NCI-H69 (cell line): ENCODE measurements at regions not wholly inside any gene's neighbourhood (a gene's known extent, or its start where the extent isn't known, plus 50 kb on each side); places are given as distances from the start of the nearest gene placed in this dataset.

Experiments
- DNase-seq: peaks from one replicate; lab custom pipeline; 2025; lab: John Stamatoyannopoulos, UW

DNA sequence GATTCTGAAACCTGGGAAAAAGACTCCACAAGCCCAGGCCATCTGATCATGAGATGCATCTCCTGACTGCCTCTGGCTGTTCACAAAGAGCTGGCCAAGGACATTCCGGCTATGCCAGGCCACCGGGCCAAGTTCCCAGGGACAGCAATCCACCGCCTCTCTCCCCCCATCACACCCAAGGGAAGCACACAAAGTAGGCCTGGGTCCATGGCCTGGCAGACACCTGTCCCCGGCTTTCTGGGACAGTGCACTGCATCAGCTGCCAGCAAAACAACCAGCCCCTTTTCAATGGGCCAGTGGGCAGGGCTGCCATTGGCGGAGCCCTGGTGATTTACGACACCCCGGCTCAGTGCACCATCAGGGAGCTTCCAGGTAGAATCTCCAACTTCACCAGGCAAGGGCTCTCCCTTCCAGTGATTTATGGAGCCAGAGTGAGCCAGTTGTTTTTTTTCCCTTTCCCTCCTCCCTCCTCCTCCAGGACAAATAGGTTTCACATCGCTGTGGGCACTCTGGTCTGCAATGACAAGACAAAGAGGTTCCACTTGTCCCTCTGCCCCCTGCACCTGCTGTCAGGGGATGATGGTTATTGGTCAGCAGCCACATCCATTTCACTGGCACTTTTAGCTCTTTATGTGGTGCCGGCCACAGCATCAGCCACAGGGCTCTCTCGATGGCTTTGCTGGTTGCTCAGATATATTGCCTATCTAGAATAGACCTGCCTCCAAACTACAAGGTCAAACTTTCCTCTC lies 149.6 kb downstream of the SLC38A6 start:
- DNase-seq = peak; percentile 62

DNA sequence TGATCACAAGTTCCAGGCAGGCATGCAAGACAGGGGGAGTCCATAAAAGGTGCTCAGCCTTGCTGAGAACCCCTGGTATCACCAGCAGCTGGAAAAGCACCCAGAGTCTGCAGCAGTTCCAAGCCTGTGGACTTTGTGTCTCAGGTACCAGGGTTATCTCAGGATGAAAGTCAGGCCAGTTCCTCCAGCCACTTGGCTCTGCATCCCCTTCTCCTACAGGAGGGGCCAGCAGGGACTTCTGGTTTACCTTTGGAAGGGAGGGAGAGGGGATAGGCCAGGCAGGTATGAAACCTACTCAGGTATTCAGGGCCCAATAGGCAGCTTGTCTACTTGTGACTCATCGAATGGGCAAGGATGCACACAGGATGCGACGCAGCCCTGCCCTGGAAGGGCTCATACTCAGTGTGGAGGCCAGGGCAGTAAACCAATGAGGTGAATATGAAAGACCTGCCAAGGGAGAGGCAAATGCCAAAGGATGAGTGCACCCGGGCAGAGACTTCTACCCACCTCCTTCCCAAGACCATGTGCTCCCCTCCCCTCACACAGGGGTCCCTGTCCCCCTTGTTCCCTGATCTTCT lies 148.2 kb downstream of the SLC38A6 start:
- peak; percentile 26 for DNase-seq

DNA sequence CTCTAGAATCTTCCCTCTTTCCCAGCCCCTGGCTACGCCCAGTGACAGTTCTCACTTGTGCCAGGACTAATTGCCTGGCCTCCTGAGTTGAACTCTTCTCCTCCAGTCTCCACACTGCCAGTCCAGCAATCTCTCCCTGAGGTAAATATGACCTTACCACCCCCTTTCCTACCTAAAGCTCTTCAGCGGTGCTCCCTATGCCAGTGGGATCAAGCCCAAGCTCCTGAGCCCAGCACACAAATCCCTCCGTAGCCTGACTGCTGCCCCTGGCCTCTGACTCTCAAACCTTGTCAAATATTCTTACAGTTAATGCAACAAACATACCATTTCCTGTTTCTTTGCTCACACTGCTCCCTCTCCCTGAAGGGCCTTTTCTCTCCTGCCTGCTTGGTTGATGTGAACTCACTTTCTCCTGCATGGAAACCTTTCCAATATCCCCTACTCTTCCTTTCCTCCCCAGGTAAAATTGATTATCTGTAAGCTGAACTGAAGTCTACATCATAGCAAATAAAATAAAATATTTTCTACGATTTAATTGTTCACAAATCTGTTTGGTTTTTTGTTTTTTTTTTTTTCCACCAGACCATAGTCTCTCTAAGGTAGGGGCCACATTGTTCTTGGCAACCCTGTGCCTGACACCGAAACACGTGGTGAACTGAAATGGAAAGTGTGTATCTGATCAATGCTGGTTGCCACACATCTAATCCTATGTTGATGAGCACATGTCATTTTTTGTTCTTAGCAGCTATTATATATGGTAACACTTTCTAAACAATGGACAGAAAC lies 147.5 kb downstream of the SLC38A6 start:
- DNase-seq = peak; percentile 32

DNA sequence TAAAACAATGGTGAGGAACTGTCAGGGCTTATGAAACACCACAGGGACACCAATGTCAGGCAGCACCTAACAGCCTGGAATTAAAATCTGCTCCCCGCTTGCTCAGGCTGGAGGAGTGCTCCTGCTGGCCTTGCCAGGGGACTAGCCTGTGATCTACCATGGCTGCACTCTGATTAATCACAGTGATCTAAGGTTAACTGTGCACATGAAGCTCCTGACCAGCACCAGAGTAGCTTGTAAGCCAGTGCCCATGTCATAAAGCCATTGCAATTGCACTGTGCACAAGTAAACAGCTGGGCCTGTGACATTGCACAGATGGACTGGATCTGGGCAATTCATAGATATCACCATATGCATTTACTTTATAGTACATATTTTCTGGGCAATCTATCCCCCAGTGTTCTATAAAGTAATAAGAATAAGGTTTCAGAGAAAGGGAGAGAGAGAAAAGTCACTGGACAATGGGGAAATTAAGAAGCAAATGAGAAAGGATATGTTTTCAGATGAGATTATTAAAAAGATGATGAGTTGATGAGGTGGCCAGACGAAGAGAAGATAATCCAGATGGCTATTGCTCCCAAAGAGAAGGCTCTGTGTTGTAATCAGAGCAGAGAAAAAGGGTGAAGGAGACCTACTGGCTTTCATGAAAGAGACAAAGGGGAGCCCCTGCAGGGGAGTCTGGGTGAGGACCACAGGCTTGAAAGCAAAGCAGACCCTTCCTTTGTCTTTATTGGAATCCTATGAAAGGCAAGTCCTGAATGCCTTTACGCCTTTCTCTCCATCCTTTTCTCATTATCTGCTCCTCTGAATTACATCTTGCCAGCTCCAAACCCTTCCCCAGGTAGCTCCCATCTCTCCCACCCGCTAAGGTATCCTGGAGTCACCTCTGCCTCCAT lies 145.8 kb downstream of the SLC38A6 start:
- DNase-seq = peak; percentile 35

DNA sequence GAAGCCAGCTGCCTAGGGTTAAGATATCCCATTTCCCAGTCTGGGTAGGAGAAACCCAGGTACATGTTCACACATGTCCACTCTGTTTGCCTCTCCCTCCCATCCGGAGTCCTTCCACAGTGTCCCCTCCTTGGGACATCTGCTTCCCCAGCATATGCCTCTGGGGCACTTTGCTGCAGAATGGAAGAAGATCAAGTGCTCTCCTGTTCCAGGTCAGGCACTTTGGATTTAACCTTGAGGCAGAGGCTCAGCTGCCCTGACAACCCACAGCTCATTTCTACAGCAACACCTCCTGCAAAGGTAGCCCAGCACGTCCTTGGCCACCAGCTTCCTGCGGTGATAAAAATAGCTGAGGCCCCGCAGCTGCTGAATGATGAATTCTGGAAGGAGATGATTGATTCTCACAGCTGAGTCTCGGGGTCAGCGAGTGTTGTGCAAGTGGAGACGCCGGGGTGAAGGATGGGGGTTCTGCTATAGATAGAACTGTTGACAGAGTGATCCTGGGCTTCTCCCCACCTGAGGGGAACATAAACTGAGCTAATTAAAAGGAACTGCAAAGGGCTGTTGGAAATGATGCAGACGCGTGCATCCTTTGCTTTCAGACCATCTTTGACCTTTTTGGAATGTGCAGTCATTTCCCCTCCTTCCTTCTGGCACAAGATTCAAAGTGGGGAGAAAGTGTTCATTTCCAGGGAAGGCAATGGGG lies 145.0 kb downstream of the SLC38A6 start:
- peak; percentile 98 for DNase-seq

DNA sequence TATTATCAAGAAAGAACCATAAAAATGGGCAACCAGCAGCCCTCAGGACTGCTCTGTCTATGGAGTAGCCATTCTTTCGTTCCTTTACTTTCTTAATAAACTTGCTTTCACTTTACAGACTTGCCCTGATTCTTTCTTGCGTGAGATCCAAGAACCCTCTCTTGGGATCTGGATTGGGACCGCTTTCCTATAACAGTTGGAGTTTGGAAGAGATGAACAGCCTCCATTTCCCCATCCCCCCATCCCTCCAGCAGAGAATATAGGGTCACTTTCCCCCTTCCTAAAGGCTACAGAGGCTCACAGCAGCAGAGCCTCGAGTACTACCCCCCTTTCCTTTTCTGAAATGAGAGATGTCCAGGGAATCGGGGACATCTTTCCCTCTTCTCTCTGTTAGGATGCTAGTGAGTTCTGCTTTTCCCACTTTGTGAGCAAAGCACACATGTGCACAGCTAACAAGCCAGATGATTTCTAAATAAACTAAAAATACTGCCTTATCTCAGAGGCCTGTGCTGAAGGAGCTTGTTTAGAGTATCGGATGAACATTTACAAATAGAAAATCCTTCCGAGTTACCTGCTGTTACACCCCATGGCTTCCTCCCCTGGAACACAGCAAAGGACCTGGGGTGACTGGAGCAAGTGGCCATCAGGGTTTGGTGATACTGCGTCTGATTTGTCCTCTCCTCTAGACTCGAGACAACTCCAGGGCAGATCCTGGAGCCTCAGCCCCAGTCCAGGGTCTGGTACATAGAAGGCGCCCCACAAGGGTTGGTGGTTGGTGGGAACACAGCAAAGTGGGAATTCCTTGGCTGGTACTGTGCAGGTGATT lies 144.2 kb downstream of the SLC38A6 start:
- no peak for DNase-seq

DNA sequence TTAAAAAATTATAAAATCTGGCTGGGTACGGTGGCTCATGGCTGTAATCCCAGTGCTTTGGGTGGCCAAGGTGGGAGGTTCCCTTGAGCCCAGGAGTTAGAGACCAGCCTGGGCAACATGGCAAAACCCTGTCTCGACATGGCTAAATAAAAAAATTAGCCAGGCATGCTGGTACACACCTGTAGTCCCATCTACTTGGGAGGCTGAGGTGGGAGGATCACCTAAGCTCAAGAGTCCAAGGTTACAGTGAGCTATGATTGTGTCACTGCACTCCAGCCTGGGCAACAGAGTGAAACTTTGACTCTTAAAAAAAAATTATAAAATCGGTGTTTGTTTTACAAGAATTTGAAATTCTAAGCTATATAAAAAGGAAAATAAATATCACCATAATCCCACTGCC lies 141.8 kb downstream of the SLC38A6 start:
- DNase-seq = no peak

DNA sequence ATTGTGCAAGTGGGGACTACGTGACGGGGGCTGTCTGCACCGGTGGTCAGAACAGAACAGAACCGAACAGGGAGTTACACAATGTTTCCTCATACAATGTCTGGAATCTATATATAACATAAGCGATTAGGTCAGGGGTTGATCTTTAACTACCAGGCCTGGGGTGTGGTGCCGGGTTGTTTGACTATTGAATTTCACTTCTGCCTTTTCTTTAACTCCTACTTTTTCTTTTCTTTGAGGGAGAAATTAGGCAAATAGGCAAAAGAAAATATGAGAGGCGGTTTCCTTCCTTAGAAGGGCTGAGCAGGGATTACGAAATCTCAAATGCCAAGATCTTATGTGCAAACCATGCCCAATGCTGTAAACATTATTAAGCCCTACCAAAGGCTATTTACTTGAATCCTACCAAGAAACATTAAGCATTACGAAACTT lies 140.3 kb downstream of the SLC38A6 start:
- DNase-seq = no peak

DNA sequence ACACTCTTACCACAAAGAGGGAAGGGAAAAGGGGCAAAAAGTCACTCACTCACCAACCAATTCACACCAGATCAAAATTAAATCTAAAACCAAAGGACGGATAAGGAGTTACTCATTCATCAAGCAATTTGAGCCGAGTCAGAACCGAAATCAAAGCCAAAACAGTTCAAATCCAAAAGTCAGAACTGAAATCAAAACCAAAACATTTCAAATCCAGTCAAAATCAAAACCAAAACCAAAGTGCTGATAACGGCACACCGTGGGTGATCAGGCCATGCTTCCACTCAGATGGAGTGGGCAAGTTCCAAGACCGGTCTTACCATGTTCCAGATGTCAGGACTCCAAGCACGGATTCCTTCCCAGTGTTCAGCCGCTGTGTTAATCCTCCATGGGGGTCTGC lies 139.5 kb downstream of the SLC38A6 start:
- no peak for DNase-seq

DNA sequence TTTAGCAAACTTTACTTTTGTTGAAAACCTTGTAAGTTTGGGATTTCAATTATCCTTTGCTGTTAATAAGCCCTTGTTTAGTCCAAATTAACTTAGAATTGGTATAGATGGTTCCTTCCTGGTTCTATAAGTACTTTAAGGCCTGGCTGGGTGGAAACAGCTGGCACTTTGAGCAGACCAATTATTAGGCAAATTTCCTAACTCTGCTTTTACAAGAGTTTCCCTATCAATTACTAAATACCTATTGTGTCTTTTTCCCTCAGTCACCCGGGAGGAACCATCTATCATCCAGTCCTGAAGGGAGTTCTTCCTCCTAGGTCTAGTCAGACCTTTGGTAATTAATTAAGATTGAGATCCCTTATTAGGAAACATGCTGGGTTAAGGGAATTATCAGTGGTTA lies 138.0 kb downstream of the SLC38A6 start:
- DNase-seq = no peak

DNA sequence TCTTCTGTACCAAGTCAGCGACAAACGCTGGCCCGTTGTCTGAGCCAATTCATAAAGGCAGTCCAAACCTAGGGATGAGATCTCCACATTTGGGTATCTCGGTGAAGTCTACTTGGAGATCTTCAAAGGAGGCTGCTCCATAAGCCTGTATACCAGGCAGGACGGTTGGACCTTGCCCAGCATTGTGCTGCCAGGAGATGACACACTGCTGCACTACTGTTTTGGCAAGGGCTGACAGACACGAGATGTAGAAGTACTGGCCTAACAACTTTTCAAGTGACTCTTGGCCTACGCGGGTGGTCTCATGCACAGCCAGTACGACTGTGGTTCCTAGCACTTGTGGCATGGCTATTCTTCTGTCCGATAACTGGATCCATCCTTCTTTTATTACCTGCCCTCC lies 135.3 kb downstream of the SLC38A6 start:
- no peak for DNase-seq

DNA sequence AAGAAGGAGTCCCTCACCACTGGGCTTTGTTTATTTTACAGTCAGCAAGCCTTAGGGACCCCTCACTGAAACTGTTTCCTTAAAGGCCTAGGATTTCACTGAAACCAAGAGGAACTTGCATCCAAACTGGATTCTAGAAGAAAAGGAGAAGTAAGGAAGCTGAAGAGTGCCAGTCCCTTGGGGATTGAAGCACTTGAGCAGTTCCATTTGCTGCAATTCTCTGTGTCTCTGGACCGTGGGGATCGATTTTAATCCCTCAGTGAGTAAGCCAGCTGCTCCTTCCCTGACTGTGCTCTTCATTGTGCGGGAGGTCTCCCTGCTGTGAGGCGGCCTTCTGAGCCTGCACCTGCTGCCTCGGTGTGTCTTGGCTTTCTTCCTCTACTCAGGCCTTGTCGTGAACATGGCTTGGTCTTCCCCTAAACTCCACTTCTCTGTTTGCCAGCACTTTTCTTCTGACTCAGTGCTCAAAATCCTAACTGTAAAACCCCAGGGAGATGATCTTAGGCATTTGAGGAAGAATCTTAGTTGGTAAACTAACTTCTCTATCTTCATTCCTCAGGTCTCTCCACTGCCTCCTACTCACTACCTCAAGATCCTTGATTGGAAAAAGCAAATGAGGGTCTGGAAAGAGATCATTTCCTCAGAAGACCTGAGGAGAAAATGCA lies 132.6 kb downstream of the SLC38A6 start:
- DNase-seq = peak; percentile 44

DNA sequence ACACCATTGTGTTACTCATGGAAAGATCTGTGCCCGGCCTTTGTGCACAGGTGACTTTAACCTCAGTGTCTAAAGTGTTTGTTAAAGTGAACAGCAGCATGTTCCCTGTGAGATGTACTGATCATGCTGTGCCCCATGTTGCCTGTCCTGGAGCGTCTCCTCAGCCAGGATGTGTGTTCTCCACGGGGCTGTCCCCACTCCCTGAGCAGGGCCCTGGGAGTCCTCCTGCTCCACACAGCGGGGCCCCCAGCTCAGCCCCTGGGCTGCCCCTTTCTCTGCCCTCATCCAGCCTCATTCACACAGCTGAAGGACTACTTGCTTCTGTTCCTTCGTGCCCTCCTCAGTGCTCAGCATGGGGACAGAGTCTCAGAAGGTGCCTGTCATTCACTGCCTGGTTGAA lies 131.5 kb downstream of the SLC38A6 start:
- no peak for DNase-seq

DNA sequence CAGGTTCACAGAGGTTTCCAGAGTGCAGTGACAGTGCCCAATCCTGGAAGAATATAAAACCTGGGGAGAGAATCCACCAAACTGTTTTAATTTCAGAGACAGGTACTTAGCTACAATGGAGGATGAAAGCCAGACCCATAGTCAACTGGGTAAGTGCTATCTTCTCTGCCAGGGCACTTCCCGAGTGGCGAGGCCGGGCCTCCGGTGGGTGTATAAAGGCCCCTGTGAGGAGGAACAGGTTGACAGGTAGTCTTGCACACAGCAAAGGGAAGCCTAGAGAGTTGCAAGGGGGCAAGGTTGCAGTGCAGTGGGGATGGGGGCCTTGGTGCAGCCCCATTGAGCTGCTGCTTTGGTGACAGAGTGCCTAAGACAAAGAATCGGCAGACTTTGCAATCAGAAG lies 130.7 kb downstream of the SLC38A6 start:
- no peak for DNase-seq

DNA sequence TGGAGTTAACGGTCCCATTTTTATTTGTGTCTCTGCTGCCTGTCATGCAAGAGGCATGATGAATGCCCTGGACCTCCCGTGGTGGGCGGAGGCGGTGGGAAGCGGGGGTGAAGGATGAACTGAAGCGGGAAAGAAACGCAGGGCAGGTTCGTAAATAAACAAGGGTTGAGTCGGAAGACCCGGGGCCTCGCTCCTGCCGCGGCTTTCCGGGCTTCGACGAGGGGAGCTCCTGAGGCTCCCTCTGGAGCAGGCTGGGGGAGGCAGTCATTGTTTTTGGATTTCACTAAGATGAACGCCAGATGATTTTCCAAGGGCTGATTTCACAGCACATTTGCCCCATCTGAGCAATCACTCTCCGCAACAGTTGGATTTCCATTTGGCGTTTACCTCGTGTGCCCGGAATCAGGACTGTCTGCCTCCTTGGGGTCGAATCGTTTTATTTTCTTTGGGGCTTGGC lies 130.2 kb downstream of the SLC38A6 start:
- DNase-seq = no peak

DNA sequence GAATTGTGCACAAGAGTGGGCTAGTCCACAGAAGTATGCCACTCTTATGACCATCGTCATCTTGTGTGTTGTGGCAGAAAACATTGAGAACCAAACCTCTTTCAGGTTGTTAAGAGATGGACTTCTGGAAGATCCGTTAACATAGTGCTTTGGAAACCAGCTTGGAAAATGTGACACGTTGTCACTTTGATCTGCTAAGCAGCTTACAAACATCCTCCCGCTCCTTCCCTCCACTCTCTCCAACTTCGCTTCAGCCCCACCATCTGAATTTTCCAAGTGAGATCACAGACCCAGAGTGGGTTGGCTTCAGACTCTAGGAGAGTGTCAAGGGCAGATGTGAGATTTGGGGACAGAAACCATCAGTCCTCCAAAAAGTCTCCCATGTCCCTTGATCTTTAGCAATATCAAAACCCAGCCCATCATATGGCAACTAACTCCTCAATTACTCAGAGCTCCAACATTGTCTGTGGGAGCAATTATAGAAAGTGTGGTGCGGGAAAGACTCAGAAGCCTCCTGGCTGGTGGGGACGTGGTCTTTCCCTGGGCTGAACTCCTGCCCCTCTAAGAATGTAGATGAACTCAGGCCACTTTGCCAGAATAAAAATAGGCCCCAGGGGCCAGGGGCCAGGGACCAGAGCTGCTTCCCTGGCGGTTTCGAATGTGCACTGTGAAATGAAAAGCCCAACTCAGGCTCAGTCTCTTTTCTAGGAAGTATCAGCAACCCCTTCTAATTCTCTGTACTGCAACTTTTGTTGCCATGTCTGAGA lies 129.5 kb downstream of the SLC38A6 start:
- DNase-seq = no peak

DNA sequence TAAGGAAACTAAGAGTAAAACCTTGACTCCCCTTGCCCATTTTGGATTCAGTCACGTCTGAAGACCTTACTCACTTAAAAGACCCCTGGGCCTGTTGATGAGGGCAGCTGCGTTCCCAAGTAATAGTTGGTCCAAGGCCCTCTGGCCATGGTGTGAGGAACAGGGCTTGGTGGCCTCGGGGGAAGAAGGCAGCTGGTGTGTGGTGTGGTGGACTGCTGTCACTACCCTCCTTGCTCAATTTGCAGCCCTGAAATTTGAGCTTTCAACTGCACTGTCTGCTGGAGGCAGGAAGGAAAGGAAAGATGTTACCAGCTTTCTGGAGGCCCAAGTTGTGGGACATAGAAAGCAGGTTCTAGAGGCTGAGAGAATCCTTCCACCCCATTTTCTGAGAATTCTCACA lies 128.2 kb downstream of the SLC38A6 start:
- peak; percentile 52 for DNase-seq

DNA sequence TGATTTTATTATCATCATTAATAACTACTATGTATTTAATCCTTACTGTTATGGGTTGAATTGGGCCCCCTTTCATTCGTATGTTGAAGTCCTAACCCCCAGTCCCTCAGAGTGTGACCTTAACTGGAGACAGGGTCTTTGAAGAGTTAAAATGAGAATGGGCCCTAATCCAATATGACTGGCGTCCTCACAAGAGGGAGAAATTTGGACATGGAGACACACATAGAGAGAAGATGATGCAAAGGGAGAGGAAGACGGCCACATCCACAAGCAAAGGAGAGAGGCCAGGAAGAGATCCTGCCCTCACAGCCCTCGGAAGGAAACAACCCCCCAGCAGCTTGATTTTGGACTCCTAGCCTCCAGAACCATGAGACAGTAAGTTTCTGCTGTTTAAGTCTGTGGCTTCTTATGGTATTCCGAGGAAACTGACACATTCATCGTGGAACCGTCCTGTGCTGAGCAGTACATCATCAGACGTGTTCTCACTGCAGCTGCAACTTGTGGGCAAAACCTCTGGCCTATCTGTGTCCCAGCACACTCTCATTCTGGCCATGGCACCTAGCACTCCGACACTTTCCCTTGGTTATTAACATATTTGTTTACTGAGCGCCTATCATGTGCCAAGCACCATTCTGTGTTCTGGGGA lies 127.6 kb downstream of the SLC38A6 start:
- no peak for DNase-seq
